GM19043 (cell line): ENCODE measurements at regions not wholly inside any gene's neighbourhood (a gene's known extent, or its start where the extent isn't known, plus 50 kb on each side); places are given as distances from the start of the nearest gene placed in this dataset.

Source experiments
- ATAC-seq: cut with Tn5 transposase; IDR thresholded peaks from one replicate; pipeline ENCODE4 v1.9.1; 2021; ENCODE audit warnings: low read depth; ENCODE audit not compliant: unreplicated experiment

GRCh38 chr4:180940680-180941079 is 1302.5 kb upstream of the TENM3 start:
- ATAC-seq, result no peak

- no peak for ATAC-seq
Observed at GRCh38 chr4:180942367-180942916, 1300.8 kb upstream of the TENM3 start.

- no peak for ATAC-seq
Observed at GRCh38 chr4:180946188-180946587, 1297.0 kb upstream of the TENM3 start.

- no peak for ATAC-seq
Observed at GRCh38 chr4:180947425-180947824, 1295.8 kb upstream of the TENM3 start.

GRCh38 chr4:180949424-180950213 is 1293.6 kb upstream of the TENM3 start:
- no peak for ATAC-seq

- ATAC-seq, result no peak
Observed at GRCh38 chr4:180950377-180950776, 1292.8 kb upstream of the TENM3 start.

GRCh38 chr4:180951312-180951711 is 1291.9 kb upstream of the TENM3 start:
- ATAC-seq, result no peak

GRCh38 chr4:180953572-180953971 is 1289.6 kb upstream of the TENM3 start:
- ATAC-seq, result no peak

- no peak for ATAC-seq
Observed at GRCh38 chr4:180960743-180961401, 1282.3 kb upstream of the TENM3 start.

- no peak for ATAC-seq
Observed at GRCh38 chr4:180962268-180962667, 1280.9 kb upstream of the TENM3 start.

GRCh38 chr4:180966312-180966711 is 1276.9 kb upstream of the TENM3 start:
- no peak for ATAC-seq

GRCh38 chr4:180967936-180968335 is 1275.3 kb upstream of the TENM3 start:
- no peak for ATAC-seq

GRCh38 chr4:180973894-180974293 is 1269.3 kb upstream of the TENM3 start:
- ATAC-seq, result no peak

GRCh38 chr4:180990931-180991330 is 1252.3 kb upstream of the TENM3 start:
- no peak for ATAC-seq

- no peak for ATAC-seq
Observed at GRCh38 chr4:180993244-180993836, 1249.9 kb upstream of the TENM3 start.

GRCh38 chr4:180994722-180995121 is 1248.5 kb upstream of the TENM3 start:
- no peak for ATAC-seq

- no peak for ATAC-seq
Observed at GRCh38 chr4:180999217-180999616, 1244.0 kb upstream of the TENM3 start.

- ATAC-seq, result no peak
Observed at GRCh38 chr4:181004056-181004455, 1239.1 kb upstream of the TENM3 start.

- no peak for ATAC-seq
Observed at GRCh38 chr4:181006499-181007260, 1236.5 kb upstream of the TENM3 start.

GRCh38 chr4:181007751-181008150 is 1235.5 kb upstream of the TENM3 start:
- no peak for ATAC-seq

GRCh38 chr4:181008164-181008563 is 1235.0 kb upstream of the TENM3 start:
- ATAC-seq, result no peak
